Kidney (tissue), 13 donors: ENCODE measurements at regions not wholly inside any gene's neighbourhood (a gene's known extent, or its start where the extent isn't known, plus 50 kb on each side); places are given as distances from the start of the nearest gene placed in this dataset.

ENCODE experiments used
- DNase-seq, 5 donors: peaks; one replicate each; pipeline ENCODE4 v3.0.0-alpha.2; 2013 to 2020
- FAIRE-seq: peaks from 2 replicates; lab custom pipeline; 2012; peaks lifted over from hg19 to GRCh38; lab: Jason Lieb, UNC
- H3K27ac ChIP-seq, 2 donors: one replicate each; pipeline ENCODE4 v1.7.0; 2013; ENCODE audit warnings: low read depth in 2 of 2, low read length in 2 of 2, inconsistent platforms in 1 of 2
- H3K27me3 ChIP-seq: one replicate; pipeline ENCODE4 v1.7.1; 2013; ENCODE audit warnings: low read length, inconsistent platforms; ENCODE audit not compliant: control insufficient read depth, insufficient read depth
- H3K36me3 ChIP-seq, 3 donors: one replicate each; pipeline versions ENCODE4 v1.7.0 to v1.7.1; 2013; ENCODE audit warnings: low read length in 3 of 3, control low read depth in 1 of 3, inconsistent platforms in 1 of 3; ENCODE audit not compliant: insufficient read depth in 3 of 3, control insufficient read depth in 2 of 3
- H3K4me1 ChIP-seq, 3 donors: one replicate each; pipeline versions ENCODE4 v1.7.0 to v1.7.1; 2013; ENCODE audit warnings: low read length in 3 of 3, inconsistent platforms in 1 of 3, low read depth in 1 of 3; ENCODE audit not compliant: control insufficient read depth in 2 of 3, insufficient read depth in 2 of 3
- H3K4me3 ChIP-seq, 3 donors: one replicate each; pipeline versions ENCODE4 v1.7.0 to v1.8.1; 2013; ENCODE audit warnings: low read length in 3 of 3, control low read depth in 1 of 3, inconsistent platforms in 1 of 3
- H3K9ac ChIP-seq, 3 donors: one replicate each; pipeline versions ENCODE4 v1.7.0 to v1.7.1; 2013; ENCODE audit warnings: low read length in 3 of 3, control low read depth in 1 of 3, inconsistent platforms in 1 of 3
- H3K9me3 ChIP-seq, 3 donors: one replicate each; pipeline versions ENCODE4 v1.7.0 to v1.7.1; 2013; ENCODE audit warnings: low read length in 3 of 3, control low read depth in 1 of 3, inconsistent platforms in 1 of 3; ENCODE audit not compliant: control insufficient read depth in 2 of 3, insufficient read depth in 1 of 3
- intact Hi-C: fragments of 100-400 bp; cut with DNase I; formaldehyde crosslinking; loops from one replicate; pipeline ENCODE4 v1.11.1; 2022
- TF ChIP-seq, protein P1 (sequence below): IDR thresholded peaks from 3 replicates; pipeline ENCODE4 v1.5.1; 2012; ENCODE audit warnings: mild to moderate bottlenecking, moderate library complexity, borderline replicate concordance; ENCODE audit not compliant: insufficient read depth; ENCODE audit errors: extremely low read depth
- donor health status: control.
- donor health status: control.
- donor health status: control.
- donor health status: control.
- donor health status: control.
- donor health status: DM: yes; HTN: yes; CAD: no.
- donor health status: Normal renal cell carcinoma (clear cell type).

DNA sequence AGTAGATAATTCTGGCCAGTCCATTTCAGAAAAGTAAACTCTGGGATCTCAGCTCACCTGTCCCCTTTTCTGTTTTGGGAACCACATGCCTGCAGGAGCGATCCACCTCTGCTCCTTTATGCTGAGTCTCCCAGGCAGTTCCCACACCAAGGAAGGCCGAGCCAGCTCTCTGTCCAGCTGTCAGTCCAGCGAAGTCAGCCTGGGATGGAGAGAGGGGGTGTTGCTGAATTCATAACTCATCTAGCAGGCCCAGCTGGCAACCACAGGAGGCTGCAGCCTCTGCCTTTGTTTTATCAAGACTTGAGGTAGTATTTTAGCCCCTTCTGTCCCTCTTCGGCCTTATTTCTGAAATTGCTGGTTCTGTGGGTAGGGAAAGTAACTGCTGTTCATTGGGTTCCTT is 209.9 kb downstream of the ARL4C start:
- H3K36me3 ChIP-seq, result no peaks in the 10 kb centered on the region
- H3K9ac ChIP-seq, result no peak overlapping the region
- H3K27me3 ChIP-seq, result no peaks in the 10 kb centered on the region
- H3K9me3 ChIP-seq, result no peaks in the 10 kb centered on the region
- DNase-seq (no peak), FAIRE-seq (no peak)
- H3K4me1 ChIP-seq, result peaks cover 0 to 5% (median 0%) of the 10 kb centered on the region in 3 donors
- no peak overlapping the region for H3K27ac ChIP-seq
- H3K4me3 ChIP-seq, result no peak overlapping the region
- TF ChIP-seq, protein P1, sequence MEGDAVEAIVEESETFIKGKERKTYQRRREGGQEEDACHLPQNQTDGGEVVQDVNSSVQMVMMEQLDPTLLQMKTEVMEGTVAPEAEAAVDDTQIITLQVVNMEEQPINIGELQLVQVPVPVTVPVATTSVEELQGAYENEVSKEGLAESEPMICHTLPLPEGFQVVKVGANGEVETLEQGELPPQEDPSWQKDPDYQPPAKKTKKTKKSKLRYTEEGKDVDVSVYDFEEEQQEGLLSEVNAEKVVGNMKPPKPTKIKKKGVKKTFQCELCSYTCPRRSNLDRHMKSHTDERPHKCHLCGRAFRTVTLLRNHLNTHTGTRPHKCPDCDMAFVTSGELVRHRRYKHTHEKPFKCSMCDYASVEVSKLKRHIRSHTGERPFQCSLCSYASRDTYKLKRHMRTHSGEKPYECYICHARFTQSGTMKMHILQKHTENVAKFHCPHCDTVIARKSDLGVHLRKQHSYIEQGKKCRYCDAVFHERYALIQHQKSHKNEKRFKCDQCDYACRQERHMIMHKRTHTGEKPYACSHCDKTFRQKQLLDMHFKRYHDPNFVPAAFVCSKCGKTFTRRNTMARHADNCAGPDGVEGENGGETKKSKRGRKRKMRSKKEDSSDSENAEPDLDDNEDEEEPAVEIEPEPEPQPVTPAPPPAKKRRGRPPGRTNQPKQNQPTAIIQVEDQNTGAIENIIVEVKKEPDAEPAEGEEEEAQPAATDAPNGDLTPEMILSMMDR, result no peak
- intact Hi-C loops, result no loop called here

DNA sequence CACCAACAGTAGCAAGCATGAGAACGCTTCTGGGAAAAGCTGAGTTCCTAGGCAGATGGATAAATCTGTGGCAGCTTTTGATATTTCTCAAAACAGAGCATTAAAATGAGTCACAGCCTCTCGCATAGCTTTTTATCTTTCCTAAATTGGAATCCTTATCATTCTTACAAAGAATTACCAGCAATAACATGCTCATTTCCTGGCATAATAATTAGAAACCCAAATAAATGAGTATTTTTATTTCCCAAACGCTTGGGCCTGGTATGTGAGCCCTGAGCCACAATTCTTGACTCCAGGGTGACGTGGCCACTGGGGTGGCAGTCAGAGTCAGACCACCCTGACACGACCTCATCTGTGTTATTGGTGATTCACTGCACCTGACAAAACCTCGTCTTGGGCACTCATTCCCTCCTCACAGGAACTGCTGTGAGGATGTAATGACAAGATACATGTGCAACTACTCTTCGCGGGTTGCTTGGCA is 210.7 kb downstream of the ARL4C start:
- FAIRE-seq (no peak), DNase-seq (peak in 1 of 5 donors; percentile 76)
- Histone ChIP-seq H3K9me3 (no peaks in the 10 kb centered on the region), H3K36me3 (no peaks in the 10 kb centered on the region), H3K9ac (no peak overlapping the region), H3K27ac (no peak overlapping the region), H3K27me3 (no peaks in the 10 kb centered on the region), H3K4me3 (no peak overlapping the region), H3K4me1 (no peaks in the 10 kb centered on the region)
- TF ChIP-seq, protein P1, result no peak
- intact Hi-C loops, result no loop called here

DNA sequence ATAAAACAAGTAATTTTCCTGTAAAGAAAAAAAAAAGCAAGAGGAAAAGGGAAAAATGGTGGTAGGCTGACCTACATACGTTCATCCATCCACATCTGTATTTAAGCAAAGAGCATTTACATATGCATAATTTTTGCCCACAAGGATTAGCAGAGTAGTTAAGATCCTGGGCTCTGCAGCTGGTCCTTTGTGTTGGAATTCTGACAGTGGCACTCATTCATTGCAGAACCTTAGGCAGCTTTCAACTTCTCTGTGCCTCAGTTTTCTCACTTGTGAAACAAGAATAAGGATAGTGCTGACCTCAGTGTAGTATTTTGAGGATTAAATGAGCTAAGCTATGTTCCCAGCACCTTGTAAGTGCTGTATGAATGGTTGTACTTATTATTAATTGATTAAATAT is 211.3 kb downstream of the ARL4C start:
- H3K4me3 ChIP-seq, result no peak overlapping the region
- DNase-seq (no peak), FAIRE-seq (no peak)
- TF ChIP-seq, protein P1, result no peak
- H3K4me1 ChIP-seq, result no peaks in the 10 kb centered on the region
- H3K27me3 ChIP-seq, result no peaks in the 10 kb centered on the region
- no peak overlapping the region for H3K27ac ChIP-seq
- no peak overlapping the region for H3K9ac ChIP-seq
- intact Hi-C loops, result no loop called here
- no peaks in the 10 kb centered on the region for H3K36me3 ChIP-seq
- H3K9me3 ChIP-seq, result no peaks in the 10 kb centered on the region

DNA sequence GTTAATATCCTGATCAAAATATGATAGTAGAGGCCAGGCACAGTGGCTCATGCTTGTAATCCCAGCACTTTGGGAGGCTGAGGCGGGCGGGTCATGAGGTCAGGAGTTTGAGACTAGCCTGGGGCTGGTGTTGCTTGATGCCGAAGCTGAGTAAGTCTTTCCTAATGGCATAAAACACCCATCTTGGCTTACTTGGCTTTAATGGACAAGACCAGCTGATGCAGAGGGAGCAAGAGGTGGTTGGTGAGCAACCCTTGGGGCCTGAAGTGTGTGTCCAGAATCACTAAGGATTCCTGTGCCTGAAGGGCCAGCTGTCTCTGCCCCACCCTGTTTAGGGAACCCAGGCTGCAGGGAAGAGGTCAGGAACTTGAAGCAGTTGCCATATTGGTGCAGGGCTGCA is 217.2 kb downstream of the ARL4C start:
- no peak for DNase-seq
- H3K4me3 ChIP-seq, result no peak overlapping the region
- no peaks in the 10 kb centered on the region for H3K27me3 ChIP-seq
- FAIRE-seq, result no peak
- H3K27ac ChIP-seq, result no peak overlapping the region
- H3K9me3 ChIP-seq, result no peaks in the 10 kb centered on the region
- intact Hi-C loops, result no loop called here
- no peaks in the 10 kb centered on the region for H3K4me1 ChIP-seq
- H3K36me3 ChIP-seq, result no peaks in the 10 kb centered on the region
- no peak overlapping the region for H3K9ac ChIP-seq
- TF ChIP-seq, protein P1, result no peak
